Choroid plexus epithelial cell (primary cell): ENCODE measurements at regions not wholly inside any gene's neighbourhood (a gene's known extent, or its start where the extent isn't known, plus 50 kb on each side); places are given as distances from the start of the nearest gene placed in this dataset.

Experiments
- DNase-seq: peaks from one replicate; pipeline ENCODE4 v3.0.0-alpha.2; 2010; ENCODE audit warnings: low read depth
- H3K4me3 ChIP-seq: 2 replicates; pipeline ENCODE4 v1.5.1; 2011; ENCODE audit warnings: low read depth, mild to moderate bottlenecking, control low read depth, low read length, moderate library complexity
- TF ChIP-seq, protein P1 (sequence below): conservative IDR thresholded peaks from 2 replicates; pipeline ENCODE4 v1.5.1; 2011; ENCODE audit warnings: low read depth, mild to moderate bottlenecking, control low read depth, inconsistent platforms, low read length, moderate library complexity

DNA sequence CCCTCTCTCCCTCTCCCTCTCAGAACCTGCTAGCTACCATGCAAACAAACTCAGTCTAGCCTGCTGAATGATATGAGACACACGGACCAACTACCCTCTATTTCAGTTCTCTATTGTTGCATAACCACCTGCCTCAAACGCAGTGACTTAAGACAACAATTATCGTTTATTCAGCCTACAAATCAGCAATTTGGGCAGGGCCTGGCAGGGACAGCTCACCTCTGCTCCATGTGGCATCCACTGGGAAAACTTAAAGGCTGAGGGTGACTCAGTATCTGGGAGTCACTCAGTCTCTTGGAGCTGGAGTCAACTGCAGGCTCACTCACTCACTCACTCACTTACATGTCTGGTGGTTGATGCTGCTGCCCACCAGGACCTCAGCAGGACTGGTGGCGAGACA is 121.3 kb downstream of the SEC16B start:
- DNase-seq, result no peak
- no peak overlapping the region for H3K4me3 ChIP-seq
- TF ChIP-seq, protein P1, sequence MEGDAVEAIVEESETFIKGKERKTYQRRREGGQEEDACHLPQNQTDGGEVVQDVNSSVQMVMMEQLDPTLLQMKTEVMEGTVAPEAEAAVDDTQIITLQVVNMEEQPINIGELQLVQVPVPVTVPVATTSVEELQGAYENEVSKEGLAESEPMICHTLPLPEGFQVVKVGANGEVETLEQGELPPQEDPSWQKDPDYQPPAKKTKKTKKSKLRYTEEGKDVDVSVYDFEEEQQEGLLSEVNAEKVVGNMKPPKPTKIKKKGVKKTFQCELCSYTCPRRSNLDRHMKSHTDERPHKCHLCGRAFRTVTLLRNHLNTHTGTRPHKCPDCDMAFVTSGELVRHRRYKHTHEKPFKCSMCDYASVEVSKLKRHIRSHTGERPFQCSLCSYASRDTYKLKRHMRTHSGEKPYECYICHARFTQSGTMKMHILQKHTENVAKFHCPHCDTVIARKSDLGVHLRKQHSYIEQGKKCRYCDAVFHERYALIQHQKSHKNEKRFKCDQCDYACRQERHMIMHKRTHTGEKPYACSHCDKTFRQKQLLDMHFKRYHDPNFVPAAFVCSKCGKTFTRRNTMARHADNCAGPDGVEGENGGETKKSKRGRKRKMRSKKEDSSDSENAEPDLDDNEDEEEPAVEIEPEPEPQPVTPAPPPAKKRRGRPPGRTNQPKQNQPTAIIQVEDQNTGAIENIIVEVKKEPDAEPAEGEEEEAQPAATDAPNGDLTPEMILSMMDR, result no peak

DNA sequence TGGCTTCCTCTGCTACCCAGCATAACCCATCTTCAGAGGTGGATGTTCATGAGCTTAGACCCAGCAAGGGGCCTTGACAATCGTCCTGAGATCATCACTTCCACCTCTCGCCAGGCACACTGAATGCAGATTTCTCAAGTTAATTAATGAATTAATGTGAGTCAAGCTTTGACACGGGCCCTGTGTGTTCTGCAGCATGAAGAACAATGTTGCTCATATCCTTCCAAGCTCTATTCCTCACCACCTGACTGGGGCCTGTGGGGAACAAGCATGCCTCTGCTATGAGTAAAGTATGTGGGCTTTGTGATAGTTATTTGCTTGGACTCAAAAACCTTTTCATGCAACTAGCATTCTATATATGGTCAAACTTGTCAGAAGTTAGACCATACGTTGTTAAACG is 122.0 kb downstream of the SEC16B start:
- H3K4me3 ChIP-seq, result no peak overlapping the region
- DNase-seq, result peak; percentile 65
- TF ChIP-seq, protein P1, result no peak

- no peak for DNase-seq
- H3K4me3 ChIP-seq, result no peak overlapping the region
- TF ChIP-seq, protein P1, result no peak
Observed at GRCh38 chr1:177838907-177839485, 130.9 kb downstream of the SEC16B start.

GRCh38 chr1:177833631-177834030 is 136.2 kb downstream of the SEC16B start:
- TF ChIP-seq, protein P1, result no peak
- DNase-seq, result no peak

DNA sequence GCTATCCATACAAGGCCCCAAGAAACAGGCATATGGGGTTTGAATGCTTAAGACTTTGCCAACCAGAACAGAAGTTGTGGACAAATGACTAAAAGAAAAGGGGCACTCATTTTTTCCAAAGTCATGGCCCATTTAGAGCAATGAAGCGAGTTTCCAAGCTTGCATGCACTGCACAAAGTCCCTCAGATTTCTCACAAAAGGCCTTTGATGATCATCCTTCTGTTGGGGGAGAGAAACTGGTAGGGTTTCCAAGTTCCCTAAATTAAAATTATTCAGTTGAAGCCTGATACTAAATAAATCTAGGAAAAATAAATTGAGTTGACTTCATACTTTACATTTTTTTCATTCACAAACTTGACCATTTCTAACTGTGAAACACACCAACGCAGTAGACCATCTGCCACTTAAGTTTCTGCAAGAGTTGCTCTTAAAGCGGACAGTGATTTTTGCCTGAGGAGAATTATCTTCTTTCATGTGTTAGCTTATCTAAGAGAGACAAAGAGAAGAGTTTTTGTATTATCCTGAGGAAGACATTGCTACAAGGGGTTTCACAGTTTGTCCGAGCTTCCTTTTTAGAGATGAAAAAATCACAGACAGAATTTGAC is 139.2 kb downstream of the SEC16B start:
- TF ChIP-seq, protein P1, result no peak
- no peak for DNase-seq

More at GRCh38 chr1:177833631-177834030, 136.2 kb downstream of the SEC16B start:
- H3K4me3 ChIP-seq, result no peak overlapping the region

GRCh38 chr1:177825276-177825901 is 144.5 kb downstream of the SEC16B start:
- TF ChIP-seq, protein P1, result no peak
- H3K4me3 ChIP-seq, result no peak overlapping the region
- no peak for DNase-seq

More for the DNA sequence above, 139.2 kb downstream of the SEC16B start:
- H3K4me3 ChIP-seq, result no peak overlapping the region
